GM23338 (cell line): ENCODE measurements at regions not wholly inside any gene's neighbourhood (a gene's known extent, or its start where the extent isn't known, plus 50 kb on each side); places are given as distances from the start of the nearest gene placed in this dataset.

ENCODE experiments used
- ATAC-seq: fragments of 200-7000 bp; cut with Tn5 transposase; 3 replicates; pipeline ENCODE4 v1.9.1; 2020
- DNase-seq: peaks from one replicate; pipeline ENCODE4 v3.0.0-alpha.2; 2015; ENCODE audit warnings: low spot score
- H2AFZ ChIP-seq: fragments of 200-600 bp; sonication (generic); 2 replicates; pipeline ENCODE4 v1.8.0; 2016; ENCODE audit warnings: antibody characterized with exemption, mild to moderate bottlenecking, moderate library complexity
- H3F3A ChIP-seq: fragments of 200-600 bp; sonication (generic); replicated peaks from 2 replicates; pipeline ENCODE4 v1.8.0; 2017; ENCODE audit warnings: antibody characterized with exemption, mixed run types, low read depth
- H3K27ac ChIP-seq: fragments of 200-600 bp; sonication (generic); 2 replicates; pipeline ENCODE4 v1.6.1; 2016; ENCODE audit warnings: low read depth
- H3K27me3 ChIP-seq: fragments of 200-600 bp; sonication (generic); 2 replicates; pipeline ENCODE4 v1.8.0; 2016; ENCODE audit warnings: mild to moderate bottlenecking, mixed run types, moderate library complexity; ENCODE audit not compliant: insufficient read depth
- H3K36me3 ChIP-seq: fragments of 200-600 bp; sonication (generic); 2 replicates; pipeline ENCODE4 v1.8.0; 2016; ENCODE audit warnings: mild to moderate bottlenecking; ENCODE audit not compliant: insufficient read depth
- H3K4me1 ChIP-seq: fragments of 200-600 bp; sonication (generic); 2 replicates; pipeline ENCODE4 v1.8.0; 2016; ENCODE audit warnings: mild to moderate bottlenecking, moderate library complexity; ENCODE audit not compliant: insufficient read depth
- H3K4me2 ChIP-seq: fragments of 200-600 bp; sonication (generic); 2 replicates; pipeline ENCODE4 v1.7.1; 2017; ENCODE audit warnings: mixed run types
- H3K4me3 ChIP-seq: fragments of 200-600 bp; sonication (generic); 2 replicates; pipeline ENCODE4 v1.6.1; 2016; ENCODE audit warnings: mixed run types
- H3K79me2 ChIP-seq: fragments of 200-600 bp; sonication (generic); replicated peaks from 2 replicates; pipeline ENCODE4 v1.8.0; 2017; ENCODE audit warnings: mild to moderate bottlenecking; ENCODE audit not compliant: insufficient read depth
- H3K9me2 ChIP-seq: fragments of 200-600 bp; sonication (generic); 2 replicates; pipeline ENCODE4 v1.8.0; 2017; ENCODE audit not compliant: insufficient read depth
- H4K20me1 ChIP-seq: fragments of 200-600 bp; sonication (generic); replicated peaks from 2 replicates; pipeline ENCODE4 v1.8.0; 2017; ENCODE audit warnings: mild to moderate bottlenecking; ENCODE audit not compliant: insufficient read depth
- H3K27ac Mint-ChIP-seq: 2 replicates; pipeline ENCODE4 v1.8.0; 2020; ENCODE audit warnings: inconsistent platforms, mild to moderate bottlenecking, moderate library complexity, mixed read lengths
- H3K27me3 Mint-ChIP-seq: 3 replicates; pipeline ENCODE4 v1.8.0; 2022; ENCODE audit warnings: low read depth, mild to moderate bottlenecking, moderate library complexity, mixed read lengths, inconsistent platforms; ENCODE audit not compliant: insufficient read depth, poor library complexity
- H3K36me3 Mint-ChIP-seq: 3 replicates; pipeline ENCODE4 v1.8.0; 2021; ENCODE audit warnings: low read depth, mild to moderate bottlenecking, inconsistent platforms, moderate library complexity, mixed read lengths
- H3K4me1 Mint-ChIP-seq: 3 replicates; pipeline ENCODE4 v1.8.0; 2020; ENCODE audit warnings: mild to moderate bottlenecking, inconsistent platforms, mixed read lengths
- H3K4me3 Mint-ChIP-seq: 3 replicates; pipeline ENCODE4 v1.8.0; 2021; ENCODE audit warnings: moderate library complexity, mild to moderate bottlenecking, inconsistent platforms, mixed read lengths
- H3K9me3 Mint-ChIP-seq: 3 replicates; pipeline ENCODE4 v1.8.0; 2020; ENCODE audit warnings: moderate library complexity, mild to moderate bottlenecking, inconsistent platforms, mixed read lengths
- CREB1 ChIP-seq: fragments of 250-450 bp; sonication (Bioruptor Pico); IDR thresholded peaks from 2 replicates; pipeline ENCODE4 v1.5.0; 2020; ENCODE audit warnings: low read depth, mild to moderate bottlenecking, moderate library complexity
- CTCF ChIP-seq, 2 experiments: fragments of 200-600 bp in 1 of 2; sonication (generic) in 1 of 2; conservative IDR thresholded peaks; 2 replicates each; pipeline versions ENCODE4 v1.5.1 to v1.6.1; 2016 to 2017; ENCODE audit warnings: antibody characterized with exemption in 2 of 2, low read depth in 2 of 2, mild to moderate bottlenecking in 2 of 2, moderate library complexity in 1 of 2
- ETS1 ChIP-seq: IDR thresholded peaks from 2 replicates; pipeline ENCODE4 v1.6.1; 2016; ENCODE audit warnings: antibody characterized with exemption
- EZH2 ChIP-seq: fragments of 200-600 bp; sonication (generic); IDR thresholded peaks from one replicate; pipeline ENCODE4 v1.8.0; 2017; ENCODE audit warnings: antibody characterized with exemption, mild to moderate bottlenecking, low read depth; ENCODE audit not compliant: unreplicated experiment
- EZH2phosphoT487 ChIP-seq: fragments of 200-600 bp; sonication (generic); IDR thresholded peaks from one replicate; pipeline ENCODE4 v1.8.1; 2018; ENCODE audit warnings: antibody characterized with exemption; ENCODE audit not compliant: unreplicated experiment
- JUNB ChIP-seq: IDR thresholded peaks from one replicate; pipeline ENCODE4 v1.6.1; 2016; ENCODE audit warnings: antibody characterized with exemption; ENCODE audit not compliant: unreplicated experiment
- NANOG ChIP-seq: IDR thresholded peaks from 2 replicates; pipeline ENCODE4 v1.6.1; 2016; ENCODE audit warnings: antibody characterized with exemption, borderline replicate concordance
- POLR2AphosphoS5 ChIP-seq: IDR thresholded peaks from 2 replicates; pipeline ENCODE4 v1.6.1; 2016; ENCODE audit warnings: antibody characterized with exemption, low read depth
- REST ChIP-seq: IDR thresholded peaks from one replicate; pipeline ENCODE4 v1.6.1; 2018; ENCODE audit warnings: antibody characterized with exemption; ENCODE audit not compliant: unreplicated experiment
- STAT1 ChIP-seq: IDR thresholded peaks from one replicate; pipeline ENCODE4 v1.6.1; 2016; ENCODE audit warnings: antibody characterized with exemption; ENCODE audit not compliant: unreplicated experiment
- ZNF114 ChIP-seq: fragments of 250-450 bp; sonication (Bioruptor Pico); IDR thresholded peaks from 2 replicates; pipeline ENCODE4 v1.5.0; 2020; ENCODE audit warnings: mild to moderate bottlenecking, moderate library complexity

- Histone ChIP-seq H4K20me1 (no peaks in the 10 kb centered on the region), H3K79me2 (no peaks in the 10 kb centered on the region), H3F3A (no peaks in the 10 kb centered on the region), H3K9me2 (peaks cover 9% of the 10 kb centered on the region; the same call in 1 of the 2 replicates), H3K4me2 (no peak overlapping the region), H3K4me3 (no peak overlapping the region), H3K36me3 (no peaks in the 10 kb centered on the region), H2AFZ (no peak overlapping the region), H3K27me3 (no peaks in the 10 kb centered on the region), H3K4me1 (no peaks in the 10 kb centered on the region; the same call in 1 of the 2 replicates), H3K27ac (no peak overlapping the region)
- TF ChIP-seq POLR2AphosphoS5 (no peak), ZNF114 (CRISPR knock-in tag) (no peak), CREB1 (CRISPR knock-in tag) (no peak), CTCF (conservative IDR thresholded peaks at IDR 0.05; ENCODE audit: low read depth in 2 of 2) (no peak), EZH2phosphoT487 (no peak), NANOG (no peak), ETS1 (no peak), STAT1 (no peak), JUNB (no peak), EZH2 (no peak)
- Mint-ChIP-seq H3K27ac (no peak overlapping the region), H3K4me1 (no peaks in the 10 kb centered on the region; the same call in 2 of the 3 replicates), H3K9me3 (no peaks in the 10 kb centered on the region; the same call in 2 of the 3 replicates), H3K27me3 (no peaks in the 10 kb centered on the region), H3K4me3 (no peak overlapping the region), H3K36me3 (no peaks in the 10 kb centered on the region)
- peak; percentile 66 for ATAC-seq
- peak; percentile 18 for DNase-seq
Observed at GRCh38 chr12:102549691-102550090, 69.3 kb upstream of the IGF1 start.

GRCh38 chr12:102548543-102548942, 68.2 kb upstream of the IGF1 start:
- H3K4me3 ChIP-seq, result no peak overlapping the region
- no peaks in the 10 kb centered on the region; the same call in 1 of the 2 replicates for H3K4me1 ChIP-seq
- Mint-ChIP-seq H3K27ac (no peak overlapping the region), H3K4me1 (no peaks in the 10 kb centered on the region; the same call in 2 of the 3 replicates), H3K4me3 (no peak overlapping the region), H3K36me3 (no peaks in the 10 kb centered on the region), H3K27me3 (no peaks in the 10 kb centered on the region), H3K9me3 (no peaks in the 10 kb centered on the region; the same call in 2 of the 3 replicates)
- H3F3A ChIP-seq, result no peaks in the 10 kb centered on the region
- no peaks in the 10 kb centered on the region for H4K20me1 ChIP-seq
- H3K36me3 ChIP-seq, result no peaks in the 10 kb centered on the region
- no peaks in the 10 kb centered on the region for H3K27me3 ChIP-seq
- DNase-seq (no peak), ATAC-seq (no peak)
- no peak overlapping the region for H3K4me2 ChIP-seq
- H3K27ac ChIP-seq, result no peak overlapping the region
- H3K9me2 ChIP-seq, result peaks cover 16% of the 10 kb centered on the region
- 0 out of 2 replicates have a peak overlapping the region, but pooled peaks have one; percentile 43 for H2AFZ ChIP-seq
- H3K79me2 ChIP-seq, result no peaks in the 10 kb centered on the region
- TF ChIP-seq EZH2phosphoT487 (no peak), NANOG (no peak), JUNB (no peak), REST (no peak)
